ENCODE measurements at regions not wholly inside any gene's neighbourhood (a gene's known extent, or its start where the extent isn't known, plus 50 kb on each side); places are given as distances from the start of the nearest gene placed in this dataset.

GRCh38 chr6:62903266-62903665 lies 308.0 kb upstream of the FKBP1C start:
- TF ChIP-seq CTCF (conservative IDR thresholded peaks at IDR 0.05; ENCODE audit: low read length) (no peak), EZH2phosphoT487 (IDR thresholded peaks at IDR 0.05; ENCODE audit: borderline replicate concordance) (no peak)
